ENCODE measurements at regions not wholly inside any gene's neighbourhood (a gene's known extent, or its start where the extent isn't known, plus 50 kb on each side); places are given as distances from the start of the nearest gene placed in this dataset.

DNA sequence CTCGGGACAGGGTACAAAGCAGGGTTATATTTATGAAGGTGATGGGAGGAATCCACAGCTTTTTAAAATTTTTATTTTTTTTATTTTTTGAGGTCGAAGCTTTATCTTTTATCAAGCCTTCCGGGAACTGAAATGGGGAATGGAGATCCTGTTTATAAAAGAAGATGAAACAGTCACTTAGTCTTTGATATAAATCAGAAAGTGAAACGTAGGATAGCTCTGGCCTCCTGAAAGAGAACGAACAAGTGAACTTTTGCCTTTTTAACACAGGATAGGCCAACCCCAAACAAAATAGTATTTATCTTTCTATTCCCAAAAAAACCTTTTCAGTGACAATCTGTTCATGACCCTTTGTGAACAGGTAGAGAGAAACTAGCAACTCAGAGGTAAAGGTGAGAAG, 634.0 kb upstream of the LMCD1 start:
- no peak for TF ChIP-seq EZH2 (IDR thresholded peaks at IDR 0.05; ENCODE audit: borderline replicate concordance, low read depth, low read length, poor library complexity, severe bottlenecking)
- TF ChIP-seq, protein P1, sequence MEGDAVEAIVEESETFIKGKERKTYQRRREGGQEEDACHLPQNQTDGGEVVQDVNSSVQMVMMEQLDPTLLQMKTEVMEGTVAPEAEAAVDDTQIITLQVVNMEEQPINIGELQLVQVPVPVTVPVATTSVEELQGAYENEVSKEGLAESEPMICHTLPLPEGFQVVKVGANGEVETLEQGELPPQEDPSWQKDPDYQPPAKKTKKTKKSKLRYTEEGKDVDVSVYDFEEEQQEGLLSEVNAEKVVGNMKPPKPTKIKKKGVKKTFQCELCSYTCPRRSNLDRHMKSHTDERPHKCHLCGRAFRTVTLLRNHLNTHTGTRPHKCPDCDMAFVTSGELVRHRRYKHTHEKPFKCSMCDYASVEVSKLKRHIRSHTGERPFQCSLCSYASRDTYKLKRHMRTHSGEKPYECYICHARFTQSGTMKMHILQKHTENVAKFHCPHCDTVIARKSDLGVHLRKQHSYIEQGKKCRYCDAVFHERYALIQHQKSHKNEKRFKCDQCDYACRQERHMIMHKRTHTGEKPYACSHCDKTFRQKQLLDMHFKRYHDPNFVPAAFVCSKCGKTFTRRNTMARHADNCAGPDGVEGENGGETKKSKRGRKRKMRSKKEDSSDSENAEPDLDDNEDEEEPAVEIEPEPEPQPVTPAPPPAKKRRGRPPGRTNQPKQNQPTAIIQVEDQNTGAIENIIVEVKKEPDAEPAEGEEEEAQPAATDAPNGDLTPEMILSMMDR (conservative IDR thresholded peaks at IDR 0.05; ENCODE audit: low read depth, low read length) = no peak

All from A673 (cell line).